KBM-7 (cell line): ENCODE measurements at regions not wholly inside any gene's neighbourhood (a gene's known extent, or its start where the extent isn't known, plus 50 kb on each side); places are given as distances from the start of the nearest gene placed in this dataset.

ENCODE experiments used
- DNase-seq: peaks from one replicate; pipeline ENCODE4 v3.0.0-alpha.2; 2015
- in situ Hi-C: fragments of 300-500 bp; cut with MboI; formaldehyde crosslinking; loops from 2 replicates; pipeline ENCODE4 v1.14.3; 2020; ENCODE audit warnings: low sequenced_read_pairs, low pct_unique_long_range_greater_than_20kb, mixed read lengths

- DNase-seq: no peak
- in situ Hi-C loops: loop anchor here (25.0 kb wide), 1 partner anchor 110 kb away; no protein-coding TSS in a partner anchor
Observed at GRCh38 chr20:57071954-57072583, 194.4 kb downstream of the BMP7 start.

GRCh38 chr20:57073402-57073801 lies 193.0 kb downstream of the BMP7 start:
- no peak for DNase-seq
- in situ Hi-C loops: loop anchor here (25.0 kb wide), 1 partner anchor 111 kb away; no protein-coding TSS in a partner anchor

GRCh38 chr20:57074386-57074785 lies 192.1 kb downstream of the BMP7 start:
- in situ Hi-C loops: loop anchor here (25.0 kb wide), 1 partner anchor 112 kb away; no protein-coding TSS in a partner anchor
- DNase-seq: no peak

- in situ Hi-C loops: loop anchor here (25.0 kb wide), 2 partner anchors 437 to 1112 kb away; no protein-coding TSS in a partner anchor
- DNase-seq: no peak
Observed at GRCh38 chr20:57075181-57075580, 191.3 kb downstream of the BMP7 start.

- in situ Hi-C loops: loop anchor here (25.0 kb wide), 2 partner anchors 437 to 1112 kb away; no protein-coding TSS in a partner anchor
- no peak for DNase-seq
Observed at GRCh38 chr20:57075603-57076002, 190.8 kb downstream of the BMP7 start.

- no peak for DNase-seq
- in situ Hi-C loops: loop anchor here (25.0 kb wide), 2 partner anchors 436 to 1111 kb away; no protein-coding TSS in a partner anchor
Observed at GRCh38 chr20:57076152-57076652, 190.2 kb downstream of the BMP7 start.

- no peak for DNase-seq
- in situ Hi-C loops: loop anchor here (25.0 kb wide), 2 partner anchors 435 to 1110 kb away; no protein-coding TSS in a partner anchor
Observed at GRCh38 chr20:57076951-57077350, 189.5 kb downstream of the BMP7 start.

- DNase-seq: no peak
- in situ Hi-C loops: loop anchor here (25.0 kb wide), 2 partner anchors 434 to 1109 kb away; no protein-coding TSS in a partner anchor
Observed at GRCh38 chr20:57078116-57078515, 188.3 kb downstream of the BMP7 start.

- in situ Hi-C loops: loop anchor here (25.0 kb wide), 2 partner anchors 433 to 1108 kb away; no protein-coding TSS in a partner anchor
- no peak for DNase-seq
Observed at GRCh38 chr20:57079031-57080005, 187.1 kb downstream of the BMP7 start.

- in situ Hi-C loops: loop anchor here (25.0 kb wide), 2 partner anchors 432 to 1107 kb away; no protein-coding TSS in a partner anchor
Observed at GRCh38 chr20:57080796-57081195, 185.6 kb downstream of the BMP7 start.

GRCh38 chr20:57082357-57082945 lies 184.0 kb downstream of the BMP7 start:
- no peak for DNase-seq
- in situ Hi-C loops: loop anchor here (25.0 kb wide), 2 partner anchors 430 to 1105 kb away; no protein-coding TSS in a partner anchor

More at GRCh38 chr20:57080796-57081195, 185.6 kb downstream of the BMP7 start:
- no peak for DNase-seq

- DNase-seq: no peak
- in situ Hi-C loops: loop anchor here (25.0 kb wide), 2 partner anchors 429 to 1104 kb away; no protein-coding TSS in a partner anchor
Observed at GRCh38 chr20:57083072-57083471, 183.4 kb downstream of the BMP7 start.

- in situ Hi-C loops: loop anchor here (25.0 kb wide), 2 partner anchors 426 to 1101 kb away; no protein-coding TSS in a partner anchor
- DNase-seq: no peak
Observed at GRCh38 chr20:57086066-57086465, 180.4 kb downstream of the BMP7 start.

- in situ Hi-C loops: loop anchor here (25.0 kb wide), 2 partner anchors 425 to 1100 kb away; no protein-coding TSS in a partner anchor
- no peak for DNase-seq
Observed at GRCh38 chr20:57087102-57087501, 179.3 kb downstream of the BMP7 start.

- in situ Hi-C loops: loop anchor here (25.0 kb wide), 2 partner anchors 425 to 1100 kb away; no protein-coding TSS in a partner anchor
Observed at GRCh38 chr20:57087705-57088104, 178.7 kb downstream of the BMP7 start.

GRCh38 chr20:57088436-57088835 lies 178.0 kb downstream of the BMP7 start:
- in situ Hi-C loops: loop anchor here (25.0 kb wide), 2 partner anchors 424 to 1099 kb away; no protein-coding TSS in a partner anchor
- no peak for DNase-seq

More at GRCh38 chr20:57087705-57088104, 178.7 kb downstream of the BMP7 start:
- DNase-seq: no peak

- in situ Hi-C loops: loop anchor here (10.0 to 25.0 kb wide), 3 partner anchors 245 to 1098 kb away; no protein-coding TSS in a partner anchor
Observed at GRCh38 chr20:57089699-57090144, 176.7 kb downstream of the BMP7 start.

More at GRCh38 chr20:57089699-57090144, 176.7 kb downstream of the BMP7 start:
- DNase-seq: peak; percentile 49
